Epithelial cell of proximal tubule (primary cell): ENCODE measurements at regions not wholly inside any gene's neighbourhood (a gene's known extent, or its start where the extent isn't known, plus 50 kb on each side); places are given as distances from the start of the nearest gene placed in this dataset.
"Not testable (repeated sequence)": the region's sequence is repeated elsewhere in the genome, so short reads cannot be mapped to it uniquely, and the experiment has no call there.

Experiments used
- DNase-seq: peaks from one replicate; pipeline ENCODE4 v3.0.0-alpha.2; 2011; ENCODE audit warnings: low read depth
- H3K4me3 ChIP-seq: 2 replicates; pipeline ENCODE4 v1.5.1; 2011; ENCODE audit warnings: low read depth, mild to moderate bottlenecking, low read length
- TF ChIP-seq, protein P1 (sequence below): conservative IDR thresholded peaks from 2 replicates; pipeline ENCODE4 v1.5.1; 2012; ENCODE audit warnings: low read depth, mild to moderate bottlenecking, low read length

DNA sequence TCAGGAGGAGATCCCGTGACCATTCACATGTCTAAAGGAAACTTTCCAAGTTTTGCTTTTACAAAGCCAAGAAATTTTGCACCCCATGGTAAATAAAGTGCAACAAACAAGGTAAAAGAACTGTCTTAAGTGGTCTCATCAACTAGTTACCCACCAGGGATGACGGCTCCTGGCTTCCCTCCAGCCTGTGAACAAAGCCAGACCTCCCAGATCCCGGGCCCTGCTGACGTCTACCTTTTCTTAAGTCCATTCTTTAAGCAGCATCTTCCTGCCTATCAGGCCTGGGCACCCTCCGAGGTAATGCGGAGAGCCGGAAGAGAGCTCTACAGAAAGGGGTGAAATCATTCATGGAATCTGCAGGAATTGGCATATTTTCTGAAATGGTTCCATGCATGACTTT is 58.0 kb upstream of the DAAM1 start:
- TF ChIP-seq, protein P1, sequence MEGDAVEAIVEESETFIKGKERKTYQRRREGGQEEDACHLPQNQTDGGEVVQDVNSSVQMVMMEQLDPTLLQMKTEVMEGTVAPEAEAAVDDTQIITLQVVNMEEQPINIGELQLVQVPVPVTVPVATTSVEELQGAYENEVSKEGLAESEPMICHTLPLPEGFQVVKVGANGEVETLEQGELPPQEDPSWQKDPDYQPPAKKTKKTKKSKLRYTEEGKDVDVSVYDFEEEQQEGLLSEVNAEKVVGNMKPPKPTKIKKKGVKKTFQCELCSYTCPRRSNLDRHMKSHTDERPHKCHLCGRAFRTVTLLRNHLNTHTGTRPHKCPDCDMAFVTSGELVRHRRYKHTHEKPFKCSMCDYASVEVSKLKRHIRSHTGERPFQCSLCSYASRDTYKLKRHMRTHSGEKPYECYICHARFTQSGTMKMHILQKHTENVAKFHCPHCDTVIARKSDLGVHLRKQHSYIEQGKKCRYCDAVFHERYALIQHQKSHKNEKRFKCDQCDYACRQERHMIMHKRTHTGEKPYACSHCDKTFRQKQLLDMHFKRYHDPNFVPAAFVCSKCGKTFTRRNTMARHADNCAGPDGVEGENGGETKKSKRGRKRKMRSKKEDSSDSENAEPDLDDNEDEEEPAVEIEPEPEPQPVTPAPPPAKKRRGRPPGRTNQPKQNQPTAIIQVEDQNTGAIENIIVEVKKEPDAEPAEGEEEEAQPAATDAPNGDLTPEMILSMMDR, result no peak
- no peak for DNase-seq
- H3K4me3 ChIP-seq, result no peak overlapping the region

DNA sequence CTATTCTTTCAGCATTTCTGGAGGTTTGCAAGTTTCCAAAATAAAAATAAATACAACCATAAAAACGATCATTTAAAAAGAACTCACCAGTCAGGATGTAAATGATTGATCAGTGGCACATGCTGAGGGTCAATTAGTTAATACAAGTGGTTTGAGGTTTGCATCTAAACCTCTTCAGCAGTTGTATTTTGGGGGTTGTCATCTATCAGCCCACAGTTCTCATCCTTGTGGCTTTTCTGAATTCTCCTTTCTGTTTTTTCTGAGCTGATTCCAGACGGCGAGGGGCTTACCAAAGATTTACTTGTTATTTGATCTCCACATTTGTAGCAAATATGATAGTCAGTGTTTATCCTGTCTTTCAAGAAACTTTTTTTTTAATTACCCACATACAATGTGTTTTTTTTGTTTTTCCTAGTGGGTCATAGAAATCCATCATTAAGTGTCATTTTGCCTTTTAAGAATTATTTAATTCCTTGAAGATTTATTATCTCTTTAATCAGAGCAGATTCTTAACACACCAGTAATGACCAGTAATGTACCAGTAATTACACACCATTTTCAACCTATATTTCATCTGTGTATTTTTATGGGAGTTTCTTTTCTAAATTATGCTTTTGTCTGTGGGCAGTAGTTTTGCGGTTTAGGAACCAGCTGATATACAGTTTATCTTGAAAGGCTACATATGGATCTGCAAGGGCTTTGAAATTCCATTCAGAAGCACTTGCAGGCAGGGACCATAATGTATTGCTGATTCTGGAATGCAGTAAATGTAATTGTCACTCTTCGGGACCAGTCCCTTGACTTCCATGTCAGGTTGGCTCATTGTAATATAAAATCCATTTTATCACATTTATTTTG is 56.3 kb upstream of the DAAM1 start:
- DNase-seq, result no peak
- no peak overlapping the region for H3K4me3 ChIP-seq
- TF ChIP-seq, protein P1, result no peak

DNA sequence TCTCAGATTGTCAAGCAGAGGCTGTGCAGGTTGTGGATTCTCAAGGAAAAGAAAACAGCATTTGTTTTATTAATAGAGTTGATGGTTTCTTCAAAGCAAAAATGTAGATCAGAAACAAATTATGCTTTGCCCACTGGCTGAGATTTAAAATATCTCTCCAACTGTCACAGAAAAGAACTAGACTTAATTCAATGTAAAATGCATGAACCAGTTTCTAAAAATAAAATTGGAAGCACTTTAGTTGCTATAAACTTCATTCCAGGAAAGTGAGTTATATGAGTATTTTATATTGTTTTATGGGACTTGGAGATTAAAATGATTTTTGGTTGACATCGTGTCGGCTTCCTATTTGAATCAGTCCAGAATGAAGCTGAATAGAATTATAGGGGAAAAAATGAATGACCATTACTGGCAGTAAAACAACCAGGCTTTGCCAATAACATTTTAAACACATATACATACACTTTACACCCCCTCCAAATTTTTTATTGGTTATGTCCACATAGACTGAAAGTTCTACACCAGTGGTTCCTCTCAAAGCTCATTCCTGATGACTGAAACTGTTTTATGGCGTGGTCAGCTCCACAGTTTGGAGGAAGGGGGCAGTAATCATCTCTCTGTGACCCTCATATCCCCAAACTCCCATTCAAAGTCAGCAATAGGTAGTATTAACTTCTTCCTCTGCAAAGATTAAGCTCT is 55.5 kb upstream of the DAAM1 start:
- TF ChIP-seq, protein P1, result peak; percentile 29
- no peak for DNase-seq
- no peak overlapping the region for H3K4me3 ChIP-seq

DNA sequence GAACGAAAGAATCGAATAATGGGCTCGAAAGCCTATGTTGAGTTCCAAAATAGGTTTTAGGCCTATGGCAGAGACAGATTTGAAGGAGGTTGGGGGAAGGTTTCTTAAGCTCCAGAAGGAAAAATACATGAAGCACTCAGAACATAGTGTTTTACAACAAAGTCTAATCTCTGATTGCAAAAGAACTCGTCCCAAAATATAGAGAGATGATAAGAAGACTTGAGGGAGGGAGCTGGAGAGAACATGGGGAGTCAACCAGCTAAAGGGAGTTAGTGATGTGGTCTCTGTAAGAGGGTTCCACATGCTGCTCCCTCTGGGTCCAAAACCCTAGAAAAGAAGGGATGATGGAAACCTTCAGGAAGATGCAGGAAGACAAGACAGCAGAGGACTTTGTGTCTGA is 54.8 kb upstream of the DAAM1 start:
- DNase-seq, result no peak
- H3K4me3 ChIP-seq, result no peak overlapping the region
- TF ChIP-seq, protein P1, result no peak

DNA sequence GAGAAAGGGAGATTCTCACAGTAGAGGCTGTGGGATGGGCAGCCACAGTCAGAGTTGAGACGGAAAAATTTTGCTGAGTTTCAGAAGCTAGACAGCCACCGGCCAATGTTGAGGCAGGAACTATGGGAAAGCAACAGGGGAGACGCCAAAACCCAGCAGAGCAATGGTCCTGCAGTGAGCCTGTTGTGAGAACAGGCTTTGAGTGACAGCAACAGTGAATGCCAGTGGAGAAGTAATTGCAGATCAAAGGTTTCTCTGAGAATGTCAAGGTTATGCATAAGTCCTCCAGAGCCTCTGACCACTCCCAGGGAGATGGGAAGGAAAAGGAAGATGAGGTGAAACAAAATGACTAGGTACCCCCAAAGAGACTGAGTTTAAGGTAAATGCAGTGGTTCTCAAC is 54.2 kb upstream of the DAAM1 start:
- TF ChIP-seq, protein P1, result no peak
- no peak for DNase-seq
- H3K4me3 ChIP-seq, result no peak overlapping the region

DNA sequence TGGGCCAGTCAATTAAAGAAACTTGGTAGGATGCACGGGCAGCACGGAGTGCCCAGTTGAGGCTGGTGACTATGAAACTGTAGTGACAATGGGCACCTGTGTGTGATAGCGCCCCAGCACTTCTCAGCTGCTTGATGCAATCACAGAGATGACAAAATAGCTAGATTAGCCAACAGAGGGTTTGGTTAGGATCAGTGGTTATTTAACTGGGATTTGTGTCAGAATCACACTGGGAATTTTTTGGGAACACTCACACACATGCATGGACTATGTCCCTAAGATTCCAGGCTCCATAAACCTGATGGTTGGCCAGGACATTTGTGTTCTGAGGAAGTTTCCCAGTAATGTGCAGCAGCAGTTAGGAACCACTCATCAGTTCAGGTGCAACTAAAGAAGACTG is 51.2 kb upstream of the DAAM1 start:
- TF ChIP-seq, protein P1, result no peak
- no peak overlapping the region for H3K4me3 ChIP-seq
- DNase-seq, result no peak

DNA sequence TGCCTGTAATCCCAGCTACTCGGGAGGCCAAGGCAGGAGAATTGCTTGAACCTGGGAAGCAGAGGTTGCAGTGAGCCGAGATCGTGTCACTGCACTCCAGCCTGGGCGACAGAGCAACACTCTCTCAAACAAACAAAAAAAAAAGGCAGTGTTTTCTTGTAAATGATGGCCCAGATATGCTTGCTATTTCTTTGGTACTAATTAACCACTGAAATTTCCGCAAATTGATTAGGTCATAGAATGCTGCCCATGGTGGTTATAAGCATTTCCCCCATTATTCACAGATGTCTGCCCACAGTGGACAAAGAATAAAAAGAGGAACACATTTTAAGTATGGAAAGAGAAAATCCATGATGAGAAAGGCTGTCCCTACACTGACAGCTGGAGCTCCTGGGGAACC is 49.9 kb upstream of the DAAM1 start:
- DNase-seq, H3K4me3 ChIP-seq: not testable (repeated sequence)
